ENCODE measurements at regions not wholly inside any gene's neighbourhood (a gene's known extent, or its start where the extent isn't known, plus 50 kb on each side); places are given as distances from the start of the nearest gene placed in this dataset.

DNA sequence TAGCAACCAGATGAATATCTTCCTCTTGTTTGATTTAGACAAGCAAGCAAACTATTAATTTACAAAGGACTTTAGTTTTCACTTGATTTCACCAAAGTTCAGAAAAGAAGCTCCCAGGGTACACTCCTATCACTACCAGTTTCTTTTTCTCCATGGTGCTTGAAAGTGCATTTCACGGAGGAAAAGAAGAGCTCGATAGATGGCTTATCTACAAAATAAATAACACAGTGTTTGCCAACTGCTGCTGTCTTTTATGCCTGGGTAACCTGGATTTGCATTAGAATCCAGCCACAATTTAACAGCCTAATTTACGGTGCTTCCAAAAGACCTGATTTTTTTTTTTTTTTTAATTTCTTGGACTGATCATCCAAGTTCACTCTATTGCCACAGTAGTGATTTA is 275.7 kb downstream of the GPR37 start:
- H3K27me3 ChIP-seq (ENCODE audit: control insufficient read depth, insufficient read depth): no peaks in the 10 kb centered on the region
- H3K9me3 ChIP-seq (ENCODE audit: control insufficient read depth, low read length): no peaks in the 10 kb centered on the region
- DNase-seq (no peak), ATAC-seq (no peak)
- H3K27ac ChIP-seq (ENCODE audit: low read length): no peak overlapping the region
- intact Hi-C loops (cut with DNase I): no loop called here
- WGBS: 58% methylated on average over 3 of the region's 3 CpGs
- no peak overlapping the region for H3K4me3 ChIP-seq (ENCODE audit: low read length)
- no peaks in the 10 kb centered on the region for H3K4me1 ChIP-seq (ENCODE audit: control insufficient read depth, insufficient read depth, low read length)

GRCh38 chr7:124489082-124489819 is 276.3 kb downstream of the GPR37 start:
- DNase-seq (no peak), ATAC-seq (no peak)
- 77% methylated on average over 5 of the region's 5 CpGs for WGBS
- Histone ChIP-seq H3K4me1 (ENCODE audit: control insufficient read depth, insufficient read depth, low read length) (no peaks in the 10 kb centered on the region), H3K4me3 (ENCODE audit: low read length) (no peak overlapping the region), H3K9me3 (ENCODE audit: control insufficient read depth, low read length) (no peaks in the 10 kb centered on the region), H3K27ac (ENCODE audit: low read length) (no peak overlapping the region), H3K27me3 (ENCODE audit: control insufficient read depth, insufficient read depth) (no peaks in the 10 kb centered on the region)
- intact Hi-C loops (cut with DNase I): no loop called here

DNA sequence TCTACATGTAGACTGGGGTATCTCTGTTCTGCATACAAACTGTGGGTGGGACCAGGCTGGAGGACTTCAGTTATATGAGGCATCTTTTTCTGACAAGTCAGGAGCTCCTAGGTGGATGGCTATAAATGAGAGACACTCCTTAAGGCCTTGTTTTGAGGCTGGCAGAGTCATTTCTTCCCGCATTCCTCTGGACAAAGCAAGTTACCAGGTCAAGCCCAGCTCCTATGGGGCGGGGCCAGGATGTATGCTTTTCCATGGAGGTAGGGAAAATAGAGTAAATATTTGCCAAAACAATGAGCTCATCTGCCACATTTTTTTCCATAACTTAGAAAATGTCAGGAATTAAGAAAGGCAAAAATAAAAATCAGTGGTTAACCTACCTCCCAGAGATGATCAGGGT is 283.4 kb downstream of the GPR37 start:
- intact Hi-C loops (cut with DNase I): no loop called here
- ATAC-seq: no peak
- DNase-seq: no peak

DNA sequence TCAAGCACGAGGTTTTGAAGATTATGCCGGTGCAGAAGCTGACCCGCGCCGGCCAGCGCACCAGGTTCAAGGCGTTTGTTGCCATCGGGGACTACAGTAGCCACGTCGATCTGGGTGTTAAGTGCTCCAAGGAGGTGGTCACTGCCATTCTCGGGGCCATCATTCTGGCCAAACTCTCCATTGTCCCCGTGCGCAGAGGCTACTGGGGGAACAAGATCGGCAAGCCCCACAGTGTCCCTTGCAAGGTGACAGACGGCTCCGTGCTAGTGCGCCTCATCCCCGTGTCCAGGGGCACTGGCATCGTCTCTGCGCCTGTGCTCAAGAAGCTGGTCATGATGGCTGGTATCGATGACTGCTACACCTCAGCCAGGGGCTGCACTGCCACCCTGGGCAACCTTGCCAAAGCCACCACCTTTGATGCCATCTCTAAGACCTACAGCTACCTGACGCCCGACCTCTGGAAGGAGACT is 284.7 kb downstream of the GPR37 start:
- H3K4me1 ChIP-seq (ENCODE audit: control insufficient read depth, insufficient read depth, low read length): no peaks in the 10 kb centered on the region
- H3K4me3 ChIP-seq (ENCODE audit: low read length): no peak overlapping the region
- no peaks in the 10 kb centered on the region for H3K27me3 ChIP-seq (ENCODE audit: control insufficient read depth, insufficient read depth)
- no peaks in the 10 kb centered on the region for H3K9me3 ChIP-seq (ENCODE audit: control insufficient read depth, low read length)
- peak in 1 of 3 donors; percentile 32 for DNase-seq
- H3K27ac ChIP-seq (ENCODE audit: low read length): no peak overlapping the region
- no peak for ATAC-seq
- intact Hi-C loops (cut with DNase I): no loop called here
- 93% methylated on average over 23 of the region's 23 CpGs for WGBS

More for the DNA sequence above, 283.4 kb downstream of the GPR37 start:
- Histone ChIP-seq H3K27ac (ENCODE audit: low read length) (no peak overlapping the region), H3K27me3 (ENCODE audit: control insufficient read depth, insufficient read depth) (no peaks in the 10 kb centered on the region), H3K9me3 (ENCODE audit: control insufficient read depth, low read length) (no peaks in the 10 kb centered on the region), H3K4me3 (ENCODE audit: low read length) (no peak overlapping the region), H3K4me1 (ENCODE audit: control insufficient read depth, insufficient read depth, low read length) (no peaks in the 10 kb centered on the region)
- 87% methylated on average over 2 of the region's 2 CpGs for WGBS

GRCh38 chr7:124480036-124480820 is 285.4 kb downstream of the GPR37 start:
- ATAC-seq (no peak), DNase-seq (peak in 1 of 3 donors; percentile 38)
- Histone ChIP-seq H3K27me3 (ENCODE audit: control insufficient read depth, insufficient read depth) (no peaks in the 10 kb centered on the region), H3K27ac (ENCODE audit: low read length) (no peak overlapping the region), H3K4me1 (ENCODE audit: control insufficient read depth, insufficient read depth, low read length) (no peaks in the 10 kb centered on the region), H3K4me3 (ENCODE audit: low read length) (no peak overlapping the region), H3K9me3 (ENCODE audit: control insufficient read depth, low read length) (no peaks in the 10 kb centered on the region)
- 78% methylated on average over 24 of the region's 24 CpGs for WGBS
- intact Hi-C loops (cut with DNase I): no loop called here

DNA sequence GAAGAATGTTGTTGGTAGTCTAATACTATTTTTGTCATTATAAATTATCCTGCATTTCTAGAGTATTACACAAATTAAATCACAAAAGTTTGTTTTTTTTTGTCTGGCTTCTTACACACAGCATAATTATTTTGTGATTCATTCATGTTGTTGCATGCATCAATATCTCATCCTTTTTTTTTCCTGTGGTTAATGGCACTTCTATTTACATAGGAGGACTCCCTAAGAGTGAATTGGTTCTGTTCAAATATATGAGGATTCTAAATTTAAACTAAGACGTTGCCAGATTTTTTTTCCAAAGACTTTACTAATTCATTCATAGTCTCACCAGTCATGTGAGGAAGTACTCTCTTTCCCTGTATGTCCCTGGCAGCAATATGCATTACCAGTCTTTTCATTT is 303.3 kb downstream of the GPR37 start:
- ATAC-seq: no peak
- Histone ChIP-seq H3K4me1 (ENCODE audit: control insufficient read depth, insufficient read depth, low read length) (no peaks in the 10 kb centered on the region), H3K4me3 (ENCODE audit: low read length) (no peak overlapping the region), H3K9me3 (ENCODE audit: control insufficient read depth, low read length) (no peaks in the 10 kb centered on the region), H3K27ac (ENCODE audit: low read length) (no peak overlapping the region), H3K27me3 (ENCODE audit: control insufficient read depth, insufficient read depth) (no peaks in the 10 kb centered on the region)
- WGBS: 66% methylated on average over 1 of the region's 1 CpG
- intact Hi-C loops (cut with DNase I): no loop called here
- no peak for DNase-seq

GRCh38 chr7:124460555-124460954 is 305.0 kb downstream of the GPR37 start:
- no peak for ATAC-seq
- WGBS: 79% methylated on average over 2 of the region's 2 CpGs

GRCh38 chr7:124460056-124460450 is 305.5 kb downstream of the GPR37 start:
- intact Hi-C loops (cut with DNase I): no loop called here
- no peaks in the 10 kb centered on the region for H3K4me1 ChIP-seq (ENCODE audit: control insufficient read depth, insufficient read depth, low read length)
- H3K9me3 ChIP-seq (ENCODE audit: control insufficient read depth, low read length): no peaks in the 10 kb centered on the region
- DNase-seq (no peak), ATAC-seq (no peak)
- H3K4me3 ChIP-seq (ENCODE audit: low read length): no peak overlapping the region
- 81% methylated on average over 1 of the region's 1 CpG for WGBS
- H3K27ac ChIP-seq (ENCODE audit: low read length): no peak overlapping the region
- H3K27me3 ChIP-seq (ENCODE audit: control insufficient read depth, insufficient read depth): no peaks in the 10 kb centered on the region

More at GRCh38 chr7:124460555-124460954, 305.0 kb downstream of the GPR37 start:
- Histone ChIP-seq H3K9me3 (ENCODE audit: control insufficient read depth, low read length) (no peaks in the 10 kb centered on the region), H3K27me3 (ENCODE audit: control insufficient read depth, insufficient read depth) (no peaks in the 10 kb centered on the region), H3K4me3 (ENCODE audit: low read length) (no peak overlapping the region), H3K4me1 (ENCODE audit: control insufficient read depth, insufficient read depth, low read length) (no peaks in the 10 kb centered on the region), H3K27ac (ENCODE audit: low read length) (no peak overlapping the region)
- intact Hi-C loops (cut with DNase I): no loop called here
- DNase-seq: no peak

DNA sequence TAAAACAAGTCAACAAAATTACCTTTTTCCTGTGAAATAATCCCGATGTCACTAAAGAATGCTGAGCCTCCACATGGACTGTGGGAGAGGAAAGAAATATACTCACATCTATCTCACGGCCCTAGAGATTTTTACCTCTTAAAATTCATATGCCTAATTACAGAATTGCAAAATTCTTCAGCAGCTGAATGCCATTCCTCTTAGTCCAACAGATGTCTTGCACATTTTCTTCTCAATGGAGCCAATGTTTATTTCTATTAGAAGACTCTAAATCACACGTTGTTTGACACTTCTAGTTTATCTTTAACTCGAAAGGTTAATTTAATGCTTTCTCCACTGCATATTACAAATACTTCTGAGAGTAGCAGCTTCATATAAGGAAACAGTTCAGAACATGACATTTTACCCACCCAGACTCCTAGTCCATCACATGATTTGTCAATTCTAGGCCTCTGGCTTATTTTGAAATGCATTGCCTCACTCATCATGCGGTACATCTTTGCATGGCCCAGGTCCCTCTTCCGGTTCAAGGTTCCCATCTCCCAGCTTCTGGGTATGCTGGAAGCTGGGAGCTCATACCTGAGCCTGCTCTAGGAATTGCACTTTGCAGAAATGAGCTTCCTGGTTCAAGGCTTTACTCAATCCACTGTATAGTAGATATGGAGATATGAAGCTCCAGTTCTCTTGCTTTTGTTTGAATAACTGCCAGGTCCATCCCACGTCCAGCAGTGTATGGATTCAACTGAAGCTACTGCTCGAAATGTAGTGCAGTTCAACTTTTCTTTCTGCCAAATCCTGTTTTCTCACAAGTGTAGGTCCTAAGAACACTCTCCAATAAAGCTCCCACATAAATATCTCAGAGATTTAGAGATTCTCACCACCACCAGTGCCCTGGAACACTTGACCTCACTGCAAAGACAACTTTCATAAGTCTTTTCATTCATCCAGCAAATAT is 306.2 kb downstream of the GPR37 start:
- no peak for DNase-seq
- no peak overlapping the region for H3K27ac ChIP-seq (ENCODE audit: low read length)
- H3K9me3 ChIP-seq (ENCODE audit: control insufficient read depth, low read length): no peaks in the 10 kb centered on the region
- H3K4me1 ChIP-seq (ENCODE audit: control insufficient read depth, insufficient read depth, low read length): no peaks in the 10 kb centered on the region
- H3K4me3 ChIP-seq (ENCODE audit: low read length): no peak overlapping the region
- 43% methylated on average over 8 of the region's 8 CpGs for WGBS
- intact Hi-C loops (cut with DNase I): no loop called here
- ATAC-seq: no peak
- H3K27me3 ChIP-seq (ENCODE audit: control insufficient read depth, insufficient read depth): no peaks in the 10 kb centered on the region

- no peaks in the 10 kb centered on the region for H3K4me1 ChIP-seq (ENCODE audit: control insufficient read depth, insufficient read depth, low read length)
- no peak overlapping the region for H3K4me3 ChIP-seq (ENCODE audit: low read length)
- no peaks in the 10 kb centered on the region for H3K27me3 ChIP-seq (ENCODE audit: control insufficient read depth, insufficient read depth)
- intact Hi-C loops (cut with DNase I): no loop called here
- DNase-seq (no peak), ATAC-seq (no peak)
- H3K9me3 ChIP-seq (ENCODE audit: control insufficient read depth, low read length): no peaks in the 10 kb centered on the region
- no peak overlapping the region for H3K27ac ChIP-seq (ENCODE audit: low read length)
- WGBS: 92% methylated on average over 3 of the region's 3 CpGs
These were observed 307.8 kb downstream of the GPR37 start for GRCh38 chr7:124457841-124458240.
